Mesendoderm (in vitro differentiated cells): ENCODE measurements at regions not wholly inside any gene's neighbourhood (a gene's known extent, or its start where the extent isn't known, plus 50 kb on each side); places are given as distances from the start of the nearest gene placed in this dataset.

Experiments used
- DNase-seq: peaks from one replicate; pipeline ENCODE4 v3.0.0; 2013
- H2AK5ac ChIP-seq: 2 replicates; pipeline ENCODE4 v1.6.1; 2013; ENCODE audit warnings: low read length, inconsistent platforms
- H2BK120ac ChIP-seq: 2 replicates; pipeline ENCODE4 v1.6.1; 2013; ENCODE audit warnings: low read depth, mild to moderate bottlenecking, low read length, moderate library complexity, mixed read lengths
- H2BK15ac ChIP-seq: replicated peaks from 2 replicates; pipeline ENCODE4 v1.6.1; 2013; ENCODE audit warnings: low read depth, mild to moderate bottlenecking, moderate library complexity
- H2BK5ac ChIP-seq: 2 replicates; pipeline ENCODE4 v1.6.1; 2013; ENCODE audit warnings: low read length, inconsistent platforms
- H3K18ac ChIP-seq: 2 replicates; pipeline ENCODE4 v1.6.1; 2013; ENCODE audit warnings: mild to moderate bottlenecking, low read length, mixed read lengths
- H3K23ac ChIP-seq: one replicate; pipeline ENCODE4 v1.6.1; 2013; ENCODE audit warnings: low read length
- H3K27ac ChIP-seq: 2 replicates; pipeline ENCODE4 v1.5.1; 2013; ENCODE audit warnings: low read depth, mild to moderate bottlenecking, inconsistent platforms, low read length, moderate library complexity
- H3K27me3 ChIP-seq: 2 replicates; pipeline ENCODE4 v1.6.1; 2013; ENCODE audit warnings: low read length, control low read depth, mild to moderate bottlenecking, inconsistent platforms; ENCODE audit not compliant: insufficient read depth, poor library complexity
- H3K36me3 ChIP-seq: 2 replicates; pipeline ENCODE4 v1.6.1; 2013; ENCODE audit warnings: low read length, inconsistent platforms; ENCODE audit not compliant: control insufficient read depth, insufficient read depth
- H3K4ac ChIP-seq: one replicate; pipeline ENCODE4 v1.6.1; 2013; ENCODE audit warnings: low read depth, mild to moderate bottlenecking, low read length, moderate library complexity
- H3K4me1 ChIP-seq: 2 replicates; pipeline ENCODE4 v1.6.1; 2013; ENCODE audit warnings: low read depth, low read length, inconsistent platforms; ENCODE audit not compliant: control insufficient read depth
- H3K4me2 ChIP-seq: 2 replicates; pipeline ENCODE4 v1.6.1; 2013; ENCODE audit warnings: low read length
- H3K4me3 ChIP-seq: 2 replicates; pipeline ENCODE4 v1.5.1; 2013; ENCODE audit warnings: mild to moderate bottlenecking, low read length
- H3K56ac ChIP-seq: one replicate; pipeline ENCODE4 v1.6.1; 2013; ENCODE audit warnings: low read length
- H3K79me1 ChIP-seq: 2 replicates; pipeline ENCODE4 v1.6.1; 2013; ENCODE audit warnings: low read length, inconsistent platforms
- H3K79me2 ChIP-seq: 2 replicates; pipeline ENCODE4 v1.6.1; 2013; ENCODE audit warnings: mild to moderate bottlenecking, low read length; ENCODE audit not compliant: control insufficient read depth, insufficient read depth
- H3K9ac ChIP-seq: 2 replicates; pipeline ENCODE4 v1.6.1; 2013; ENCODE audit warnings: low read length, inconsistent platforms
- H4K5ac ChIP-seq: one replicate; pipeline ENCODE4 v1.6.1; 2013; ENCODE audit warnings: low read length
- H4K8ac ChIP-seq: one replicate; pipeline ENCODE4 v1.6.1; 2013; ENCODE audit warnings: low read depth, mild to moderate bottlenecking, control low read depth, low read length, moderate library complexity
- whole genome bisulfite sequencing: extraction: QIAGEN DNeasy Blood & Tissue Kit; methylation state at CpG from one replicate; pipeline ENCODE4 v1.1.7; 2013; ENCODE audit warnings: low lambda C conversion rate, missing lambda C conversion rate; ENCODE audit not compliant: insufficient coverage; ENCODE audit errors: extremely low coverage; 5-methylcytosine and 5-hydroxymethylcytosine counted together

GRCh38 chr3:80227216-80227615 lies 459.4 kb upstream of the ROBO1 start:
- no peak overlapping the region for H3K4me3 ChIP-seq
- no peak overlapping the region for H2AK5ac ChIP-seq
- H3K79me1 ChIP-seq = no peaks in the 10 kb centered on the region
- no peak overlapping the region for H3K56ac ChIP-seq
- no peak for DNase-seq
- H2BK120ac ChIP-seq = no peak overlapping the region
- no peak overlapping the region for H2BK15ac ChIP-seq
- no CpG with 5 or more reads among the region's 1 CpG for WGBS
- no peaks in the 10 kb centered on the region for H3K79me2 ChIP-seq
- H2BK5ac ChIP-seq = no peak overlapping the region
- no peak overlapping the region for H3K4me2 ChIP-seq
- no peaks in the 10 kb centered on the region for H3K36me3 ChIP-seq
- H3K4ac ChIP-seq = no peak overlapping the region
- H4K5ac ChIP-seq = no peak overlapping the region
- no peaks in the 10 kb centered on the region for H3K27me3 ChIP-seq
- no peak overlapping the region for H3K27ac ChIP-seq
- no peak overlapping the region for H3K23ac ChIP-seq
- H3K4me1 ChIP-seq = no peaks in the 10 kb centered on the region
- no peak overlapping the region for H3K18ac ChIP-seq
- no peak overlapping the region for H4K8ac ChIP-seq
- H3K9ac ChIP-seq = no peak overlapping the region

- Histone ChIP-seq H3K27ac (no peak overlapping the region), H3K4me3 (no peak overlapping the region), H3K36me3 (no peaks in the 10 kb centered on the region), H4K8ac (no peak overlapping the region), H3K4ac (no peak overlapping the region), H2AK5ac (no peak overlapping the region), H3K4me1 (no peaks in the 10 kb centered on the region), H2BK15ac (no peak overlapping the region), H3K9ac (no peak overlapping the region), H2BK120ac (no peak overlapping the region), H3K79me2 (no peaks in the 10 kb centered on the region), H3K18ac (no peak overlapping the region), H3K23ac (no peak overlapping the region), H2BK5ac (no peak overlapping the region), H3K4me2 (no peak overlapping the region), H4K5ac (no peak overlapping the region), H3K56ac (no peak overlapping the region), H3K27me3 (no peaks in the 10 kb centered on the region), H3K79me1 (no peaks in the 10 kb centered on the region)
- DNase-seq = peak; percentile 19
- no CpG with 5 or more reads among the region's 2 CpGs for WGBS
Observed at GRCh38 chr3:80215191-80215590, 447.4 kb upstream of the ROBO1 start.

GRCh38 chr3:80213086-80213485 lies 445.3 kb upstream of the ROBO1 start:
- Histone ChIP-seq H2BK15ac (no peak overlapping the region), H3K9ac (no peak overlapping the region), H3K4me2 (no peak overlapping the region), H3K4ac (no peak overlapping the region), H3K79me1 (no peaks in the 10 kb centered on the region), H3K23ac (no peak overlapping the region), H2BK5ac (no peak overlapping the region), H3K36me3 (no peaks in the 10 kb centered on the region), H3K27ac (no peak overlapping the region), H3K79me2 (no peaks in the 10 kb centered on the region), H2BK120ac (no peak overlapping the region), H4K8ac (no peak overlapping the region), H2AK5ac (no peak overlapping the region), H3K18ac (no peak overlapping the region), H3K27me3 (no peaks in the 10 kb centered on the region), H3K4me3 (no peak overlapping the region), H3K4me1 (no peaks in the 10 kb centered on the region), H3K56ac (no peak overlapping the region), H4K5ac (no peak overlapping the region)
- no CpG with 5 or more reads among the region's 4 CpGs for WGBS
- DNase-seq = no peak

GRCh38 chr3:80192936-80193335 lies 425.1 kb upstream of the ROBO1 start:
- no peak overlapping the region for H3K27ac ChIP-seq
- H2BK15ac ChIP-seq = no peak overlapping the region
- H2AK5ac ChIP-seq = no peak overlapping the region
- H3K4ac ChIP-seq = no peak overlapping the region
- no peak overlapping the region for H3K23ac ChIP-seq
- no peaks in the 10 kb centered on the region for H3K79me2 ChIP-seq
- H3K36me3 ChIP-seq = no peaks in the 10 kb centered on the region
- H3K4me3 ChIP-seq = no peak overlapping the region
- no peak overlapping the region for H4K5ac ChIP-seq
- H3K4me2 ChIP-seq = no peak overlapping the region
- H4K8ac ChIP-seq = no peak overlapping the region
- no peak overlapping the region for H3K18ac ChIP-seq
- WGBS = no CpG with 5 or more reads among the region's 3 CpGs
- H3K27me3 ChIP-seq = no peaks in the 10 kb centered on the region
- H3K79me1 ChIP-seq = no peaks in the 10 kb centered on the region
- no peak overlapping the region for H2BK5ac ChIP-seq
- H2BK120ac ChIP-seq = no peak overlapping the region
- H3K4me1 ChIP-seq = no peaks in the 10 kb centered on the region
- H3K56ac ChIP-seq = no peak overlapping the region
- H3K9ac ChIP-seq = no peak overlapping the region
- DNase-seq = no peak

- Histone ChIP-seq H4K5ac (no peak overlapping the region), H3K79me1 (no peaks in the 10 kb centered on the region), H3K4me2 (no peak overlapping the region), H2BK5ac (no peak overlapping the region), H3K23ac (no peak overlapping the region), H2BK120ac (no peak overlapping the region), H3K18ac (no peak overlapping the region), H2AK5ac (no peak overlapping the region), H2BK15ac (no peak overlapping the region), H3K36me3 (no peaks in the 10 kb centered on the region), H4K8ac (no peak overlapping the region), H3K4me3 (no peak overlapping the region), H3K9ac (no peak overlapping the region), H3K79me2 (no peaks in the 10 kb centered on the region), H3K27me3 (no peaks in the 10 kb centered on the region), H3K56ac (no peak overlapping the region), H3K4me1 (no peaks in the 10 kb centered on the region), H3K27ac (no peak overlapping the region), H3K4ac (no peak overlapping the region)
- DNase-seq = peak; percentile 50
- WGBS = no CpG with 5 or more reads among the region's 3 CpGs
Observed at GRCh38 chr3:80190051-80190450, 422.3 kb upstream of the ROBO1 start.

- Histone ChIP-seq H3K79me1 (no peaks in the 10 kb centered on the region), H2AK5ac (no peak overlapping the region), H4K8ac (no peak overlapping the region), H2BK15ac (no peak overlapping the region), H3K56ac (no peak overlapping the region), H3K4ac (no peak overlapping the region), H2BK5ac (no peak overlapping the region), H3K23ac (no peak overlapping the region), H3K9ac (no peak overlapping the region), H3K4me3 (no peak overlapping the region), H3K18ac (no peak overlapping the region), H3K27ac (no peak overlapping the region), H3K4me1 (no peaks in the 10 kb centered on the region), H3K36me3 (no peaks in the 10 kb centered on the region), H3K79me2 (no peaks in the 10 kb centered on the region), H2BK120ac (no peak overlapping the region), H3K4me2 (no peak overlapping the region), H4K5ac (no peak overlapping the region), H3K27me3 (no peaks in the 10 kb centered on the region)
- DNase-seq = no peak
- WGBS = no CpG with 5 or more reads among the region's 2 CpGs
Observed at GRCh38 chr3:80187981-80188380, 420.2 kb upstream of the ROBO1 start.
